Prostate gland (tissue), 2 donors: ENCODE measurements at regions not wholly inside any gene's neighbourhood (a gene's known extent, or its start where the extent isn't known, plus 50 kb on each side); places are given as distances from the start of the nearest gene placed in this dataset.
"Not testable (repeated sequence)": the region's sequence is repeated elsewhere in the genome, so short reads cannot be mapped to it uniquely, and the experiment has no call there.

Source experiments
- DNase-seq: peaks from one replicate; pipeline ENCODE4 v3.0.0-alpha.2; 2019; ENCODE audit warnings: low spot score
- H3K27ac ChIP-seq, 2 donors: fragments of 200-600 bp; sonication (generic); 2 replicates each; pipeline ENCODE4 v1.5.1; 2017 to 2019
- H3K27me3 ChIP-seq: fragments of 200-600 bp; sonication (generic); replicated peaks from 2 replicates; pipeline ENCODE4 v1.5.1; 2019; ENCODE audit not compliant: insufficient read depth
- H3K36me3 ChIP-seq, 2 donors: fragments of 200-600 bp; sonication (generic); 1 replicate in 1 of 2; 2 replicates in 1 of 2; pipeline versions ENCODE4 v1.5.1 to v1.8.1; 2017 to 2019
- H3K4me1 ChIP-seq: fragments of 200-600 bp; sonication (generic); replicated peaks from 2 replicates; pipeline ENCODE4 v1.5.1; 2019
- H3K4me3 ChIP-seq, 2 donors: fragments of 200-600 bp; sonication (generic); 2 replicates each; pipeline ENCODE4 v1.5.1; 2017 to 2019
- H3K9me3 ChIP-seq: fragments of 200-600 bp; sonication (generic); 2 replicates; pipeline ENCODE4 v1.5.1; 2017
- POLR2A ChIP-seq: fragments of 450-650 bp; IDR thresholded peaks from one replicate; pipeline ENCODE4 v1.6.1; 2016; ENCODE audit warnings: antibody characterized with exemption, mild to moderate bottlenecking
- POLR2AphosphoS5 ChIP-seq: sonication (generic); formaldehyde crosslinking; IDR thresholded peaks from one replicate; pipeline ENCODE4 v1.6.1; 2017; ENCODE audit warnings: antibody characterized with exemption
- whole genome bisulfite sequencing: methylation state at CpG from one replicate; pipeline ENCODE4 v1.1.5; 2018; 5-methylcytosine and 5-hydroxymethylcytosine counted together
- intact Hi-C: fragments of 100-400 bp; cut with DNase I; formaldehyde crosslinking; loops from one replicate; pipeline ENCODE4 v1.14.2; 2022
- TF ChIP-seq, protein P1 (sequence below), 4 experiments: fragments of 200-600 bp in 2 of 4; fragments of 450-650 bp in 2 of 4; sonication (generic) in 2 of 4; IDR thresholded peaks; 1 replicate in 3 of 4; 2 replicates in 1 of 4; pipeline ENCODE4 v1.5.1; 2016 to 2019; ENCODE audit warnings: antibody characterized with exemption in 4 of 4, mild to moderate bottlenecking in 2 of 4, moderate library complexity in 2 of 4

DNA sequence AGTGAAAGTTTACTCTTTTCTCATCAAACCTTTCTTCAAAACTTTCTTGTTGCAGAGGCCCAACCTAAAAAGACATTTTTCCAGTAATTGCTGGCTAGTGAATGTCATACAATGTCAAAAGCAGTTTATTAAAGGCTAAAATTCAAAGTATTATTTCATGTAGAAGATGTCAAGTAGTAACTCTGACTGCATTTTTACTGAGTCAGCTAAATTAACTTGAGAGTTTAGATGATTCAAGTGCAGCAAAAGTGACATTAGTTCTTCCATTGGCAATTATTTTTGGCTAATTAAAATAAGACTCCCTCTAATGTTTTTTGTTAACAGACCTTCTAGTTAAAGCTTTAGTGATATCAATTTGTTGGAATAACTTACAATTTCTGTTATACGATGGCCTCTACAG, 1438.5 kb downstream of the GRIK2 start:
- WGBS = 95% methylated on average over 1 of the region's 1 CpG
- no peak for TF ChIP-seq POLR2AphosphoS5
- TF ChIP-seq, protein P1, sequence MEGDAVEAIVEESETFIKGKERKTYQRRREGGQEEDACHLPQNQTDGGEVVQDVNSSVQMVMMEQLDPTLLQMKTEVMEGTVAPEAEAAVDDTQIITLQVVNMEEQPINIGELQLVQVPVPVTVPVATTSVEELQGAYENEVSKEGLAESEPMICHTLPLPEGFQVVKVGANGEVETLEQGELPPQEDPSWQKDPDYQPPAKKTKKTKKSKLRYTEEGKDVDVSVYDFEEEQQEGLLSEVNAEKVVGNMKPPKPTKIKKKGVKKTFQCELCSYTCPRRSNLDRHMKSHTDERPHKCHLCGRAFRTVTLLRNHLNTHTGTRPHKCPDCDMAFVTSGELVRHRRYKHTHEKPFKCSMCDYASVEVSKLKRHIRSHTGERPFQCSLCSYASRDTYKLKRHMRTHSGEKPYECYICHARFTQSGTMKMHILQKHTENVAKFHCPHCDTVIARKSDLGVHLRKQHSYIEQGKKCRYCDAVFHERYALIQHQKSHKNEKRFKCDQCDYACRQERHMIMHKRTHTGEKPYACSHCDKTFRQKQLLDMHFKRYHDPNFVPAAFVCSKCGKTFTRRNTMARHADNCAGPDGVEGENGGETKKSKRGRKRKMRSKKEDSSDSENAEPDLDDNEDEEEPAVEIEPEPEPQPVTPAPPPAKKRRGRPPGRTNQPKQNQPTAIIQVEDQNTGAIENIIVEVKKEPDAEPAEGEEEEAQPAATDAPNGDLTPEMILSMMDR (IDR thresholded peaks at IDR 0.05) = no peak
- TF ChIP-seq POLR2A = no peak

DNA sequence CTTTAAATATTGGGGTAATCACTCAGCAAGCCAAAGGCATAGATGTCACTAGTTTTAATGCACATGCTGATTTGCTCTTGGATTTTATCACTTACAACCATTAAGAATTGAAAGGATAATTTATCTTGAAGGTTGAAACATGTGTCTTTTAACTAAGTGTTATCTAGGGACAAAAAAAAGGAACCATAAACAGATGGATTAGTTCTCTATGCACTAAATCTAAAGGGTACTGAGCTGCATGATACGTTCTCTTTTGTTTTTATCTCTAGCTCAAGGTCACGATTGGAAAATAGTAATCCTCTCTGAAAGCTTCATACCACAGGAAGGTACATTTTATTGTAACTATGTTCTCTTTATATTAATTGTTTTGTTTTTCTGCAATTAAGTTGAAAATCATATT, 1426.6 kb downstream of the GRIK2 start:
- Histone ChIP-seq H3K4me3 (no peak overlapping the region), H3K4me1 (no peaks in the 10 kb centered on the region), H3K27me3 (no peaks in the 10 kb centered on the region), H3K9me3 (no peaks in the 10 kb centered on the region), H3K36me3 (no peaks in the 10 kb centered on the region), H3K27ac (no peak overlapping the region)
- intact Hi-C loops = no loop called here
- DNase-seq = no peak
- WGBS = 82% methylated on average over 2 of the region's 2 CpGs
- TF ChIP-seq, protein P1 (IDR thresholded peaks at IDR 0.05) = no peak
- TF ChIP-seq POLR2AphosphoS5 (no peak), POLR2A (no peak)

More for the DNA sequence above, 1438.5 kb downstream of the GRIK2 start:
- H3K9me3 ChIP-seq = no peaks in the 10 kb centered on the region
- no peaks in the 10 kb centered on the region for H3K4me1 ChIP-seq
- intact Hi-C loops = no loop called here
- no peak for DNase-seq
- H3K4me3 ChIP-seq = no peak overlapping the region
- H3K36me3 ChIP-seq = no peaks in the 10 kb centered on the region
- H3K27me3 ChIP-seq = no peaks in the 10 kb centered on the region
- H3K27ac ChIP-seq = no peak overlapping the region

DNA sequence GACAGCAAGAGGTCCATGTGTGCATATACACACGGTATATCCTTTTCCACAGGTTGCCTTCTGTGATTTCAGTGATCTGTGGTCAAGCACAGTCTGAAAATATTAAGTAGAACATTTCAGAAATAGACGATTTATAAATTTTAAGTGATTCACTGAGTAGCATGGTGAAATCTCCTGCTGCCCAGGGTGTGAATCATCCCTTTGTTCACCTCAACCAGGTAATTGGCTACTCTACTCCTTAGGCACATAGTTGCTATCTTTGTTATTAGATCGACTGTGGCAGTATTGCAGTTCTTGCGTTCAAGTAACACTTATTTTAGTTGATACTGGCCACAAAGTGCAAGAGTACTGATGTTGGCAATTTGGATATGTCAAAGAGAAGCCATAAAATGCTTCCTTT, 1421.7 kb downstream of the GRIK2 start:
- Histone ChIP-seq H3K9me3 (no peaks in the 10 kb centered on the region), H3K27me3 (no peaks in the 10 kb centered on the region), H3K4me3 (no peak overlapping the region), H3K36me3 (no peaks in the 10 kb centered on the region), H3K27ac (no peak overlapping the region), H3K4me1 (no peaks in the 10 kb centered on the region)
- DNase-seq = no peak
- no peak for TF ChIP-seq POLR2AphosphoS5
- no peak for TF ChIP-seq POLR2A
- TF ChIP-seq, protein P1 (IDR thresholded peaks at IDR 0.05) = no peak
- WGBS = 88% methylated on average over 4 of the region's 4 CpGs
- intact Hi-C loops = no loop called here

DNA sequence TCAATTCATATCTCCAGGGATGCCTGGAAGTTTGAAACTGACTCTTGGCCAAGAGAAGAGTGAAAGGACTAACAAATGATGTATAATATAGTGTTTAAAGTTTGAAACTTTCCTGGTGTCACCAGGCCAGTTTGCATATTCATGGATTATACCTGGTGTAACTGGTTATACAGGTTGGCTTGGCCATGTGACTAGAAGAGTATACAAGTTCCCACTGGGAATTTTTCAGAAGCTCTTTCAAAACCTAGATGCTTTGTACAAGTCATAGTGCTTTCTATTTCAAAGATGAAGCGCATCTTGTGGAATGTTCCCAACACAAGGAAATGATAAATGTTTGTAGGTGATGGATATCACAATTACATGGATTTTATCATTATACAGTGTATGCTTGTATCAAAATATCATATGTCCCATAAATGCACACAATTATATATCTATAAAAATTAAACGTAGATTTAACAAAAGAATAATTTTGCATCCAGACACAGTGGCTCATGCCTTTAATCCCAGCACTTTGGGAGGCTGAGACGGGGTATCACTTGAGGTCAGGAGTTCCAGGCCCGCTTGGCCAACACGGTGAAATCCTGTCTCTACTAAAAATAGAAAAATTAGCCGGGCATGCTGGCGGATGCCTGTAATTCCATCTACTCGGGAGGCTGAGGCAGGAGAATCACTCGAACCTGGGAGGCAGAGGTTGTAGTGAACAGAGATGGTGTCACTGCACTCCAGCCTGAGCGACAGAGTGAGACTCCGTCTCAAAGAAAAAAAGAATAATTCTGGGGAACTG, 1420.2 kb downstream of the GRIK2 start:
- 85% methylated on average over 11 of the region's 11 CpGs for WGBS
- Histone ChIP-seq H3K36me3 (no peaks in the 10 kb centered on the region), H3K4me3 (no peak overlapping the region), H3K9me3 (no peaks in the 10 kb centered on the region), H3K27me3 (no peaks in the 10 kb centered on the region), H3K4me1 (no peaks in the 10 kb centered on the region), H3K27ac (no peak overlapping the region)
- intact Hi-C loops = no loop called here
- TF ChIP-seq, protein P1 (IDR thresholded peaks at IDR 0.05) = no peak
- TF ChIP-seq POLR2A (no peak), POLR2AphosphoS5 (no peak)
- DNase-seq = no peak

DNA sequence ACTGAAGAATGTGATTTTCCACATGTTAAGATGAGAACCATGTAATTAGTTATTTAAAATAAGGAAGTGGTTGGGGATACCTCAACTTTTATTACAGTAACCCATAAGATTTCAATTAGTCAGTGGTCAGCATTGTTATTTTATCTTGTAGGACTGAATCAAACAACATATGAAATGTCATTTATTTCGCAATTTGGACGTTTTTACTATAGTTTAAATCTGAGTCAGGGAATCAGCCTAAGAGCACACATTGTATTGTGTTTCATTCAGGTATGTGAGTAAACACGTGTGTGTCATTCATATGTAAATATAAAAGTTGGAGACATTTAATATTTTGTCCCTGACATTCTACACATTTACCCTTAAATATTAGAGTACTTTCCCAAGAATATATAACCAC, 1418.7 kb downstream of the GRIK2 start:
- DNase-seq = no peak
- H3K9me3 ChIP-seq = no peaks in the 10 kb centered on the region
- H3K4me3 ChIP-seq = no peak overlapping the region
- H3K4me1 ChIP-seq = no peaks in the 10 kb centered on the region
- H3K36me3 ChIP-seq = no peaks in the 10 kb centered on the region
- no peak for TF ChIP-seq POLR2A
- TF ChIP-seq POLR2AphosphoS5 = no peak
- TF ChIP-seq, protein P1 (IDR thresholded peaks at IDR 0.05) = no peak
- 43% methylated on average over 3 of the region's 3 CpGs for WGBS
- H3K27me3 ChIP-seq = no peaks in the 10 kb centered on the region
- intact Hi-C loops = no loop called here
- no peak overlapping the region for H3K27ac ChIP-seq

DNA sequence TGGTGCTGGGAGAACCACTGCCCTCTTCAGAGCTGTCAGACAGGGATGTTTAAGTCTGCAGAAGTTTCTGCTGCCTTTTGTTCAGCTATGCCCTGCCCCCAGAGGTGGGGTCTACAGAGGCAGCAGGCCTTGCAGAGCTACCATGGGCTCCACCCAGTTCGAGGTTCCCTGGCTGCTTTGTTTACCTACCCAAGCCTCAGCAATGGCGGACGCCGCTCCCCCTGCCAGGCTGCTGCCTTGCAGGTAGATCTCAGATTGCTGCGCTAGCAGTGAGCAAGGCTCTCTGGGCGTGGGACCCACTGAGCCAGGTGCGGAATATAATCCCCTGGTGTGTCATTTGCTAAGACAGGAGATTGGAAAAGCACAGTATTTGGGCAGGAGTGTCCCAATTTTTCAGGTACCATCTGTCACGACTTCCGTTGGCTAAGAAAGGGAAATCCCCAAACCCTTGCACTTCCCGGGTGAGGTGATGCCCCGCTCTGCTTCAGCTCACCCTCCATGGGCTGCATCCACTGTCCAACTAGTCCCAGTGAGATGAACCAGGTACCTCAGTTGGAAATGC, 1415.5 kb downstream of the GRIK2 start:
- H3K4me1 ChIP-seq, intact Hi-C loops, H3K27me3 ChIP-seq, H3K4me3 ChIP-seq, H3K9me3 ChIP-seq, DNase-seq, H3K36me3 ChIP-seq, H3K27ac ChIP-seq: not testable (repeated sequence)
- WGBS = 90% methylated on average over 11 of the region's 11 CpGs
